ENCODE measurements at regions not wholly inside any gene's neighbourhood (a gene's known extent, or its start where the extent isn't known, plus 50 kb on each side); places are given as distances from the start of the nearest gene placed in this dataset.

DNA sequence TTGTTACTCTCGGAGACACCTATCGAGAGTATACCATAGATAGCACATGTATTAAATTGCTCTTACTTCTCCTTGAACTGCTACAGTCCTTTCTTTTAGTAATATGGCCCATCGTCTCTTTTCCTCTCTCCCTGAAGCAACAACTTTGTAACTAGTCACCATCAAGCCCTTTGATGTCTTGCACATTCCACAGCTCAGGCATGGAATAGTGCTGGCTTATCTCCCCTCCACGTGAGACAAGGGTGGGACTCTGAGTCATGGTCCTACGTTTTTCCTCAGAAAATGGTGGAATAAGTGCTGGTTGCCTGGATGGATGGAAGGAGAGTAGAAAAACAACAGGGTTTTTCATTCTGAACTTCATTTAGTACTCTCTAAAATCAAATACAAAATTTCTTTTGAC is 163.3 kb upstream of the MBNL1 start:
- no peaks in the 10 kb centered on the region for H3K4me1 ChIP-seq (ENCODE audit: control insufficient read depth in 2 of 2, insufficient read depth in 2 of 2, low read length in 2 of 2)
- H3K36me3 ChIP-seq (ENCODE audit: control insufficient read depth in 2 of 2, insufficient read depth in 2 of 2, low read length in 2 of 2): no peaks in the 10 kb centered on the region

DNA sequence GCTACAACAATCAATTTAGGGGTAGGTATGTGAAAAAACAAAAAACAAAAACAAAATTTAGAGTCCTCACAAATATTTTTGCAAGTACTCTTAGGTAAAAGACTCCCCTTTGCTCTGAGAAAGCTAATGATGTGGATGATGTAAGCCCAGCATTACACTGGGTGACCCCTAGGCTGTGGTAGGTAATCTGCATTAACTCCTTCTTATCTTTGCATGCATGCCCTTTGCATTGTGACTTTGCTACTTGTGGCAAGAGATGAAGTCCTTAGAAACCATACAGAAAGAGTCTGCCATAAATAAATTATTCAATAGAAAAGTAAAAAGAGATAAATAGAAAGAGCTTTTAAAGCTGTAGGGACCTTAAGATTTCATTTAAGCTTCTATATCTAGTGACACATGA is 159.7 kb upstream of the MBNL1 start:
- Histone ChIP-seq H3K9me3 (ENCODE audit: control insufficient read depth in 2 of 2, low read length in 2 of 2) (no peaks in the 10 kb centered on the region), H3K4me3 (ENCODE audit: low read length in 2 of 2) (no peak overlapping the region), H3K36me3 (ENCODE audit: control insufficient read depth in 2 of 2, insufficient read depth in 2 of 2, low read length in 2 of 2) (no peaks in the 10 kb centered on the region), H3K9ac (ENCODE audit: low read depth in 1 of 2, low read length in 2 of 2) (no peak overlapping the region), H3K27ac (ENCODE audit: low read depth in 2 of 2, low read length in 2 of 2) (no peak overlapping the region), H3K27me3 (ENCODE audit: control insufficient read depth in 2 of 2, insufficient read depth in 2 of 2, low read length in 2 of 2) (no peaks in the 10 kb centered on the region), H3K4me1 (ENCODE audit: control insufficient read depth in 2 of 2, insufficient read depth in 2 of 2, low read length in 2 of 2) (no peaks in the 10 kb centered on the region)

More for the DNA sequence above, 163.3 kb upstream of the MBNL1 start:
- no peak overlapping the region for H3K27ac ChIP-seq (ENCODE audit: low read depth in 2 of 2, low read length in 2 of 2)
- no peak overlapping the region for H3K4me3 ChIP-seq (ENCODE audit: low read length in 2 of 2)
- H3K27me3 ChIP-seq (ENCODE audit: control insufficient read depth in 2 of 2, insufficient read depth in 2 of 2, low read length in 2 of 2): no peaks in the 10 kb centered on the region
- H3K9ac ChIP-seq (ENCODE audit: low read depth in 1 of 2, low read length in 2 of 2): no peak overlapping the region
- H3K9me3 ChIP-seq (ENCODE audit: control insufficient read depth in 2 of 2, low read length in 2 of 2): no peaks in the 10 kb centered on the region

DNA sequence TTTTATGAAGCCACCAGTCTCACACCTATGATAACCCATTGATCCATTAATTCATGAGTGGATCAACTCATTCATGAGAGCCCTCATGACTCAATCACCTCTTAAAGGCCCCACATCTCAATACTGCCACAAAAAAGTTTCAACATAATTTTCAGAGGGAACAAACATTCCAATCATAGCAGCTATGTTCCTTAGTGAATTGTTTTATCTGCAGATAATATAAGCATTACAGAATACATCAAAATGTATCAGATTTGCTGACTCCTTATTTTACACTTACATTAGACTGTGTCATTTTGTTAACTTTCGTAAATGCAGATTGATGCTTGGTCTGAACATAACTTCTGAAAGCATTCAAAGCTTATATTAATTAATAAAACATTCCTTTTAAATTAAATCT is 155.3 kb upstream of the MBNL1 start:
- H3K4me1 ChIP-seq (ENCODE audit: control insufficient read depth in 2 of 2, insufficient read depth in 2 of 2, low read length in 2 of 2): no peaks in the 10 kb centered on the region
- H3K36me3 ChIP-seq (ENCODE audit: control insufficient read depth in 2 of 2, insufficient read depth in 2 of 2, low read length in 2 of 2): no peaks in the 10 kb centered on the region
- H3K27ac ChIP-seq (ENCODE audit: low read depth in 2 of 2, low read length in 2 of 2): no peak overlapping the region
- no peaks in the 10 kb centered on the region for H3K9me3 ChIP-seq (ENCODE audit: control insufficient read depth in 2 of 2, low read length in 2 of 2)
- no peak overlapping the region for H3K4me3 ChIP-seq (ENCODE audit: low read length in 2 of 2)
- H3K9ac ChIP-seq (ENCODE audit: low read depth in 1 of 2, low read length in 2 of 2): no peak overlapping the region
- no peaks in the 10 kb centered on the region for H3K27me3 ChIP-seq (ENCODE audit: control insufficient read depth in 2 of 2, insufficient read depth in 2 of 2, low read length in 2 of 2)

DNA sequence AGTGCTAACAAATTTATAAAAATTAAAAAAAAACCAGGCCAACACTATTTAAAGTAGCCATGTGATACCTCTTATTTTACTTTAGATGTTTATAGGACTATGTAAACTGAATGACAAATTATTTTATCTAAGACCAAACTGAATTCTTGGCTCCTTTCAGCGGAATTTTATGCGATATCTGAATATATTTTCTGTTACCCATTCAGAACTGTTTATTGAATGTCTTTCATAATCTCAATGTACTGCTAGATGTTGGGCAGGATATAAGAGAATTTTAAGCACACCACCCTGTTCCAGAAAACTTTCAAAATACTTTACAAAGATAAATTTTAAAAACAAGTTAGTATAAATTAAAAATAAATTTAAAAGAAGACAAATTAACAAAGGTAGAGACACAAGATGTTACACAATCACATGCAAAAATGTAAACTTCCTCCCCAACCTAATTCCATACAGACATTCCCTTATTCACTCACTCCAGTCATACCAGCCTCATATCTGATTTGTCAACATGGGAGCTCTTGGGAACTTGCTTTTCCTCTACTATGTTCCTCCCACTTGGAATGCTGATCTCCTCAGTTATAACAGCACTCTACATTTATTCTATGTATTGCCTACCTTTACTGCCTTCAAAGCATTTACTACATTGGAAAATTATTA is 154.6 kb upstream of the MBNL1 start:
- Histone ChIP-seq H3K9me3 (ENCODE audit: control insufficient read depth in 2 of 2, low read length in 2 of 2) (no peaks in the 10 kb centered on the region), H3K27ac (ENCODE audit: low read depth in 2 of 2, low read length in 2 of 2) (no peak overlapping the region), H3K27me3 (ENCODE audit: control insufficient read depth in 2 of 2, insufficient read depth in 2 of 2, low read length in 2 of 2) (no peaks in the 10 kb centered on the region), H3K4me1 (ENCODE audit: control insufficient read depth in 2 of 2, insufficient read depth in 2 of 2, low read length in 2 of 2) (no peaks in the 10 kb centered on the region), H3K4me3 (ENCODE audit: low read length in 2 of 2) (no peak overlapping the region), H3K36me3 (ENCODE audit: control insufficient read depth in 2 of 2, insufficient read depth in 2 of 2, low read length in 2 of 2) (no peaks in the 10 kb centered on the region), H3K9ac (ENCODE audit: low read depth in 1 of 2, low read length in 2 of 2) (no peak overlapping the region)

DNA sequence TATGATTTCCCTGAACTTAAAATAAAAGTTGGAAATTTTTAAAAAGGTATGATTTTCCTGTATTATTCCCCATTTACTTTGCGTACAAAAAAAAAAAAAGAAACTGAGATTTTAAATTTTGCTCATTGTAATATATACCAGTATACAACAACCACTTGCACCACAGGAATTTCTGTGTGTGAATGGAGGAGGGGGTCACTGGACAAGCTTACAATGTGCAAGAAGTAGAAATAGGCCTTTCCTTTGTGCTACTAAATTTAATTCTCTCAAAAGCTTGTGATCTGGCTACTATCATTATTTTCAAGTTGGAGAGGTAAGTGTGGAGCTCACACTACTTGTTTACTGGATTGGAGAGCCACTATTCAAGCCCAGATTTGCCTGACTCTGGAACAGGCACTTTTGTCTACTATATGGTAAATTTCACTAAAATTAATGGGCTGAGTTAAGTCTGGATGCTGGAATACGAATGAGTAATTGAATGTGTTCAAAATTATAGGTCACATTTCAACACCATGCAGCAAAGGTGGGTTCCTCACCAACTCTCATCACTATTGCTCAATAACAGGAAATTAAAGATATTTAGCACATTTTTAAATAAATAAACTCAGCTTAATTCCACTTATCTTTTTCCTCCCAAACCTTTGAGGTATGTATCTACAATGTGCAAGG is 148.0 kb upstream of the MBNL1 start:
- Histone ChIP-seq H3K27ac (ENCODE audit: low read depth in 2 of 2, low read length in 2 of 2) (no peak overlapping the region), H3K9ac (ENCODE audit: low read depth in 1 of 2, low read length in 2 of 2) (no peak overlapping the region), H3K27me3 (ENCODE audit: control insufficient read depth in 2 of 2, insufficient read depth in 2 of 2, low read length in 2 of 2) (no peaks in the 10 kb centered on the region)

DNA sequence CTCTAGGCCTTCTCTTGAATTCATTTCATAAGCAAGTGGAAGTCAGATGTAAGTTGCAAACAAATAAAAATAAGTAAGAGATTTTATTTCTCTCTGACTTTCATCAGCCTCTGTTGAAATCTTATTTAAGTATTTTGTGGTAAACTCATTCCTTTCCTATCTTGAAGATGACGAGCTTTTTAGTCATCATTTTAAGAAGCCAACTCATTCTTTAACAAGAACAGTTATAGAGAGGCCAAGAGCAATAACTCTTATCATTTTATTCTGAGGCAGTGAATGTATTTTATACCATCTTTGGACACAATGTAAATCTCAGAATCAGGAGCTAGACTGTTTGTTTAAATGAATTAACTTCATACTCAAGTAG is 147.5 kb upstream of the MBNL1 start:
- Histone ChIP-seq H3K9me3 (ENCODE audit: control insufficient read depth in 2 of 2, low read length in 2 of 2) (no peaks in the 10 kb centered on the region), H3K27ac (ENCODE audit: low read depth in 2 of 2, low read length in 2 of 2) (no peak overlapping the region), H3K27me3 (ENCODE audit: control insufficient read depth in 2 of 2, insufficient read depth in 2 of 2, low read length in 2 of 2) (no peaks in the 10 kb centered on the region), H3K36me3 (ENCODE audit: control insufficient read depth in 2 of 2, insufficient read depth in 2 of 2, low read length in 2 of 2) (no peaks in the 10 kb centered on the region), H3K4me1 (ENCODE audit: control insufficient read depth in 2 of 2, insufficient read depth in 2 of 2, low read length in 2 of 2) (no peaks in the 10 kb centered on the region), H3K4me3 (ENCODE audit: low read length in 2 of 2) (no peak overlapping the region), H3K9ac (ENCODE audit: low read depth in 1 of 2, low read length in 2 of 2) (no peak overlapping the region)

More for the DNA sequence above, 148.0 kb upstream of the MBNL1 start:
- H3K4me1 ChIP-seq (ENCODE audit: control insufficient read depth in 2 of 2, insufficient read depth in 2 of 2, low read length in 2 of 2): no peaks in the 10 kb centered on the region
- no peak overlapping the region for H3K4me3 ChIP-seq (ENCODE audit: low read length in 2 of 2)
- no peaks in the 10 kb centered on the region for H3K36me3 ChIP-seq (ENCODE audit: control insufficient read depth in 2 of 2, insufficient read depth in 2 of 2, low read length in 2 of 2)
- H3K9me3 ChIP-seq (ENCODE audit: control insufficient read depth in 2 of 2, low read length in 2 of 2): no peaks in the 10 kb centered on the region

DNA sequence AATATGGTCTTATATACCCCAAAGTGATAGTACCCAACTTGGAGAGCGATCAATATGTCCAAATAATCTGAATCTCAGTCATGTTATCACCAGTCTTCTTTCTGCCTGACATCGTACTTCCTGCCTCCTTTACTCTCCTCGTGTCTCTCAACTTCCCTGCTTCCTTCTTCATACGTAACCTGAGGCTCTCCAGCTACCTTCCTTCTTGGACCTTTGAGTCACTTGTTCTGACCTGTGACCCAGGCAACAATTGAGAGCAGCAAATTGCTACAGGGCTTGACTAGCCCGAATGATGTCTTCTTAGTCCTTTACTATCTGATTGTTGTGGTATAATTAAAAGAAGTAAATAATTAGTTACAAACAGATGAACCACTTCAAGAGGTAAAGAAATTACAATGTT is 145.9 kb upstream of the MBNL1 start:
- Histone ChIP-seq H3K36me3 (ENCODE audit: control insufficient read depth in 2 of 2, insufficient read depth in 2 of 2, low read length in 2 of 2) (no peaks in the 10 kb centered on the region), H3K9ac (ENCODE audit: low read depth in 1 of 2, low read length in 2 of 2) (no peak overlapping the region), H3K9me3 (ENCODE audit: control insufficient read depth in 2 of 2, low read length in 2 of 2) (no peaks in the 10 kb centered on the region), H3K27me3 (ENCODE audit: control insufficient read depth in 2 of 2, insufficient read depth in 2 of 2, low read length in 2 of 2) (no peaks in the 10 kb centered on the region), H3K4me3 (ENCODE audit: low read length in 2 of 2) (no peak overlapping the region), H3K27ac (ENCODE audit: low read depth in 2 of 2, low read length in 2 of 2) (no peak overlapping the region), H3K4me1 (ENCODE audit: control insufficient read depth in 2 of 2, insufficient read depth in 2 of 2, low read length in 2 of 2) (no peaks in the 10 kb centered on the region)

DNA sequence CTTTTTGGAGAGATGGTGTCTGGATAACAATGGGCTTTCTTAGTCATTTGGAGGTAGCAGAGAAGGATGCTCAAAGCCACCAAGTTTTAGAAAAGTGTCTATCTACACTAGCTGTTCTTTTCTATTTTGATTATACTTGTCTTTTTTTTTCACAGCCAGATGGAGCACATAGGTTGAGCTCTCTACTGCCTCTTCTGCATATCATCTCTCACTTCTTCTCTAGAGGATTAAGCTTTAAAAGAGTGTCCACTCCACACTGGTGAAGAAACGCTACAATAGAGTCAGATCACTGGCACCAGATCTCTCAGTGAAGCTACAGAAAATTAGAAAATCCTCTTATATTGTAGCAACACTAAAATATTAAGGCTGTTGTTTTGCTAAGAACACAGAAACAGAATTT is 145.3 kb upstream of the MBNL1 start:
- no peaks in the 10 kb centered on the region for H3K27me3 ChIP-seq (ENCODE audit: control insufficient read depth in 2 of 2, insufficient read depth in 2 of 2, low read length in 2 of 2)
- H3K9ac ChIP-seq (ENCODE audit: low read depth in 1 of 2, low read length in 2 of 2): no peak overlapping the region
- no peaks in the 10 kb centered on the region for H3K4me1 ChIP-seq (ENCODE audit: control insufficient read depth in 2 of 2, insufficient read depth in 2 of 2, low read length in 2 of 2)
- H3K36me3 ChIP-seq (ENCODE audit: control insufficient read depth in 2 of 2, insufficient read depth in 2 of 2, low read length in 2 of 2): no peaks in the 10 kb centered on the region
- no peak overlapping the region for H3K27ac ChIP-seq (ENCODE audit: low read depth in 2 of 2, low read length in 2 of 2)
- H3K9me3 ChIP-seq (ENCODE audit: control insufficient read depth in 2 of 2, low read length in 2 of 2): no peaks in the 10 kb centered on the region
- H3K4me3 ChIP-seq (ENCODE audit: low read length in 2 of 2): no peak overlapping the region

DNA sequence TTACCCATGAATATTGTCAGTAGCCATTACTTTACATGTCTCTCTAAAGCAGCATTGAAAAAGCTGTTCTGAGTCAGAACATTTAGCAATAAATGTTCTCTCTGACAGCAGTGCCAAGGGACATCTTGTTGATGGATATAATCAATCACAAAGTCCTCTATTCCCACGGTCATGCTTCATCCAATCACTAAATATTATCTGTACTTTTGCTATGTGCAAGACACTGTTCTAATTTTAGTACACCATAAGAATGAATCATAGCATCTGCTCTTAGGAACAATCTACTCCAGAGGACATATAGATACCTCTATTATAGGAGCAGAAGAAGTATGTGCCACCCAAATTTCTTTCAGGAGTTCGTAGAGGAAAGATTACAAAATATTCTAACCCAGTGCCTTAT is 142.5 kb upstream of the MBNL1 start:
- H3K36me3 ChIP-seq (ENCODE audit: control insufficient read depth in 2 of 2, insufficient read depth in 2 of 2, low read length in 2 of 2): no peaks in the 10 kb centered on the region
- no peak overlapping the region for H3K4me3 ChIP-seq (ENCODE audit: low read length in 2 of 2)
- H3K4me1 ChIP-seq (ENCODE audit: control insufficient read depth in 2 of 2, insufficient read depth in 2 of 2, low read length in 2 of 2): no peaks in the 10 kb centered on the region
- H3K27me3 ChIP-seq (ENCODE audit: control insufficient read depth in 2 of 2, insufficient read depth in 2 of 2, low read length in 2 of 2): no peaks in the 10 kb centered on the region
- no peak overlapping the region for H3K9ac ChIP-seq (ENCODE audit: low read depth in 1 of 2, low read length in 2 of 2)
- no peak overlapping the region for H3K27ac ChIP-seq (ENCODE audit: low read depth in 2 of 2, low read length in 2 of 2)
- H3K9me3 ChIP-seq (ENCODE audit: control insufficient read depth in 2 of 2, low read length in 2 of 2): no peaks in the 10 kb centered on the region

DNA sequence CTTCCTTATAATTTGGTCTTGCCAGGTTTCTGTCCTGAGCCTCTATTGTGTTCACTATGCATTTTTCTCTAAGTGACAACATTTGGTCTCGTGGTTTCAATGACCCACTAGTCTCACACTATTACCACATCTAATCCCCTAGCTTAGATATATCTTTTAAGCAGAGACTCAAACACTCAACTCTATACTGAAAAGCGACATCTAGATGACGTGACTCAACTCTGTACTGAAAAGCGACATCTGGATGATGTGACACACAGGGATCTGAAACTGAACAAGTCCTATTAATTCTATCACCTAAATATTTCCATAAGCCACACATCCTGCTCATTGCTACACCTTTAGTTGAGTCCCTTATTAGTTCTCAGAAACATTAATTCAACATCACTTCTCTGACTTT is 141.7 kb upstream of the MBNL1 start:
- no peak overlapping the region for H3K9ac ChIP-seq (ENCODE audit: low read depth in 1 of 2, low read length in 2 of 2)
- no peaks in the 10 kb centered on the region for H3K27me3 ChIP-seq (ENCODE audit: control insufficient read depth in 2 of 2, insufficient read depth in 2 of 2, low read length in 2 of 2)

More for the DNA sequence above, 141.7 kb upstream of the MBNL1 start:
- no peak overlapping the region for H3K27ac ChIP-seq (ENCODE audit: low read depth in 2 of 2, low read length in 2 of 2)
- H3K9me3 ChIP-seq (ENCODE audit: control insufficient read depth in 2 of 2, low read length in 2 of 2): no peaks in the 10 kb centered on the region
- no peaks in the 10 kb centered on the region for H3K36me3 ChIP-seq (ENCODE audit: control insufficient read depth in 2 of 2, insufficient read depth in 2 of 2, low read length in 2 of 2)
- no peaks in the 10 kb centered on the region for H3K4me1 ChIP-seq (ENCODE audit: control insufficient read depth in 2 of 2, insufficient read depth in 2 of 2, low read length in 2 of 2)
- no peak overlapping the region for H3K4me3 ChIP-seq (ENCODE audit: low read length in 2 of 2)
